ENCODE measurements at regions not wholly inside any gene's neighbourhood (a gene's known extent, or its start where the extent isn't known, plus 50 kb on each side); places are given as distances from the start of the nearest gene placed in this dataset.
"Not testable (repeated sequence)": the region's sequence is repeated elsewhere in the genome, so short reads cannot be mapped to it uniquely, and the experiment has no call there.

GRCh38 chr9:73347123-73347522, 195.5 kb downstream of the ANXA1 start:
- DNase-seq = no peak

DNA sequence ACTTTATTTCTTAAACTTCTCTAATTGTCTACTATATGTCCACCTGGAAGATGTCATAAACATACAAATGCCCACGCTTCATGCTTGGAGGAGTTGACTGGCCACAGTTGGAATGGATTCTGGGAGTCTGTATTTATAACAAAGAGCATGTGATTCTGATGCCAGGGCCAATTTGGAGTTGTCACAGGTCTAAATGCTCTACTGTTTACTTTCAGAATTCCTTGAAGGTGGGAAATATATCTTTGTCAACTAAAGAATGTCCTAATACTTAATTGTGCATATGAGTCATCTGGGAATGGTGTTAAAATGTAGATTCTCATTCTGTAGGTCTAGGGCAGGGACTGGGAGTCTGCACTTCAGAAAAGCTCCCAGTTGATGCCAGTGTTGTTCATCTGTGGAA, 196.1 kb downstream of the ANXA1 start:
- DNase-seq = no peak

DNA sequence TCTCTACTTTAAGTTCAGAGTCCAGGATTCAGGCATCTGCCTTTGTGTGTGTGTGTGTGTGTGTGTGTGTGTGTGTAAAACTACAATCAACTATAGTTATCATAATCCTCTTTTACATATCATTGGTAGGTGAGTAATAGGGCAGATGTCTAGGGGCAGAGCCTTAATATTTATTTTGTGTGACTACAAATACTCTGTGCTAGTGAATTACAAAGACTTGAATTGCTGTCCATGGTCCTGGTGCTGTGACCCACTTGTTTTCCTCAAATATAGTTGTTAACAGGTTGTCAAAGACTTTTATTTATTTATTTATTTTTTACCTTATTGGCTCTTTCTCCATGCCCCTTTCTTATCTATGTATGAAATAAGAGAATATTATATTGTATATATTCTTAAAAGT, 196.8 kb downstream of the ANXA1 start:
- no peak for DNase-seq

DNA sequence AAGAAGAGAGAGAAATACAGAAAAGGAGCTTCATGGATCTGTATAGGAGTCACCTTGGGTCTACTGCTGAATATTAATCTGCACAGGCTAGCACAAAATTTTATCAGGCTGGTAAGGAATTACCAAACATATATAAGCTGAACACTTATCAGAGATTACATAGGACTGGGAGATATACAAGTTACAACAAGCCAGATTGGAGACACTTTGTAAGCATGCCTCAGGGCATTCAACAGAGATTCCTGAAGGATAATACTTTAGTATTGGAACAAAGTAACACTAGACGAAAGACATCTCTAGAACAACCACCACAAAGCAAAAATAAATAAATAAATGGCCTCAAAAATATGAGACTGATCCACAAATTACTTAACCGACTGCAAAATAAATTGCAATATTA, 197.8 kb downstream of the ANXA1 start:
- no peak for DNase-seq

DNA sequence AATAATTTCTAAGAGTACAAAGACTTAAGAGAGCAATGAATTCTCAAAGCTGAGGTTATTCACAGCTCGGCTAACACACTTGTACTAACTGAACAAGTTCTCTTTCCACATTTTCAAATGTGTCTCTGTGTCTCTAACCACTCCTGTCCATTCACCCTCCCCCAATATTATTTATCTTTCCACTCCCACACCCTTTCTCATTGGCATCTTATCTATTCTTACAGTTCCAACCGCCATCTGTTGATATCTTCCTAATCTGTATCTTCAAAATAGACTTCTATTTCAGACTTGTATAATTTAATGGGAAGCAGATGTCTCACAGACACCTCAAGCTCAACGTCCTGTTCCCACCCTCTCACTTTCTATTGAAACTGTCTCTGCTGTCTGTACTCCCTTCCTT, 205.9 kb downstream of the ANXA1 start:
- DNase-seq = no peak

- DNase-seq = peak; percentile 17
Measured at GRCh38 chr9:73370053-73370452, 218.4 kb downstream of the ANXA1 start.

DNA sequence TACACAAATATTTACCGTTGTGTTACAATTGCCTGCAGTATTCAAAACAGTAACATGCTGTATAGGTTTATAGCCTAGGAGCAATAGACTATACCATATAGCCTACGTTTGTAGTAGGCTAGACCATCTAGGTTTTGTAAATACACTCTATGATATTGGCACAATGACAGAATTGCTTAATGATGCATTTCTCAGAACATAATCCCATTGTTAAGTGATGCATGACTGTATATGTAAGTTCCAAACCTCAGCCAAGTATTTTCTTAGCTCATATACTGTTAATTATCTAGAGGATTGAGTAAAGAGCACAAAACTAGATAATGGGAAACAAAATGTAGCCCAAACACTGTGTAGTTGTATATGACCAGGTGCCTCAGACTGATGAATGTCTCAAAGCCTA, 220.1 kb downstream of the ANXA1 start:
- no peak for DNase-seq

DNA sequence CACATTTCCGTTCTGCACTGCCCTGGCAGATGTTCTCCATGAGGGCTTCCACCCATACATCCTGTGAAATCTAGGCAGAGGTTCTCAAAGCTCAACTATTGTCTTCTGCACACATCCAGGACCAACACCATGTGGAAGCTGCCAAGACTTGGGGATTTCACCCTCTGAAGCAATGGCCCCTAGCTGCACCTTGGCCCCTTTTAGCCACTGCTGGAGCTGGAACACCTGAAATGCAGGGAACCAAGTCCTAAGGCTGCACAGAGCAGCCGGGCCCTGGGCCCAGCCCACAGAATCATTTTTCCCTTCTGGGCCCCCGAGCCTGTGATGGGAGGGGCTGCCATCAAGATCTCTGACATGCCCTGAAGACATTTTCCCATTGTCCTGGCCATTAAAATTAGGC, 228.7 kb downstream of the ANXA1 start:
- DNase-seq = no peak

- DNase-seq = no peak
Measured at GRCh38 chr9:73402081-73403028, 250.7 kb downstream of the ANXA1 start.

- no peak for DNase-seq
Measured at GRCh38 chr9:73411494-73411893, 259.8 kb downstream of the ANXA1 start.

DNA sequence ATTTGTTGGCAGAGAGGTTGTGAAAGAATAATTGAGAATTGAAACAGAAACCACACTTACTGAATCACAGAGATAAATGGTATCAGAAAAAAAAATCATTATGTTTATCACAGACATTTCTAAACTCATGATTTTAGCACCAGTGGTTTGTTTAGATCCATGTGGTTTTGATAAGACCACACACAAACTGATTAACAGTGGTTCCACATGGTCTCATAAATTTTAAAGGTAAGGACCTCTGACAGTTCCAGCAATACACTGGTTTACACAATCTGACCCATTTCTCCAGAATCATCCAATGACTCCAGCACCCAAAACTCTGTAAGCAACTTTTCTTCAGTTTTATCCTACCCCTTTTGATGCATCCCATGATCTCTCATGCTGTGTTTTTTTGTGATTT, 261.2 kb downstream of the ANXA1 start:
- no peak for DNase-seq

GRCh38 chr9:73423891-73424290, 272.2 kb downstream of the ANXA1 start:
- peak; percentile 2 for DNase-seq

DNA sequence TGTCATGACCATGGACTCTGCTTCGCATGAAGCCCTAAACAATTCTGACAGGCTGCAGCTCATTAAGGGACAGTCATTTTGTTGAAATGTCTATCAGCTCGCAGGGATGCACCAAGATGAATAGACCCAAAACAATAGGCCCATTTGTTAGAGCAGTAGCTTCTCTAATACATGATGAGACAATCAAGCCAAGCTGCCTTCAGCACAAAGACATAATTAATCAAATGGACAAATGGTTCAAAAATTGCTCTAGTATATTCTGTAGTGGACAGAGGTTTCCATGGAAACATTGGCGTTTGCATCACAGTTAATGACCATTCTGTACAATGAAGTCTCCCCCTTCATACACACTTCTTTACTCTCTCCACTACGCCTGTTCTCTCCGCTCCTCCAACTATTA, 274.6 kb downstream of the ANXA1 start:
- DNase-seq = no peak

DNA sequence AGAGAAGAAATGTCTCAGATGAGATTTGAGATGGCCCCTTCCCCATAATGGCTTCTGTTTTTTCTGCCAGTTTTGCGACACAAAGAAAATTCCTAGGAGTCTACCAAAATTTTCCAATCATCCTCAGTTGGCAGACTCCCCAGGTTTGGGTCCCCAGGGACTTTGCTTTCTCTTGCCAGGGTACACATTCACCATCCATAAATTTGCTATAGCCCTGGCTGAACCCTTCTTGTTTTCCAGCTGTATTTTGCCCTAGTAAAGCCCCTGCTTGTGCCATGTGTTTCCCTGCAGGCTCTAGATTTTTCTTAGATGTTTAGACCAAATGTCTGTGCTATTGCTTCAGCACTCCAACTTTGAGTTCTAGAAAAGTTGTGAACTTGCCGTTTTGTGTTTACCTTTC, 283.2 kb downstream of the ANXA1 start:
- peak; percentile 3 for DNase-seq

GRCh38 chr9:73437758-73438157, 286.1 kb downstream of the ANXA1 start:
- DNase-seq = peak; percentile 1

DNA sequence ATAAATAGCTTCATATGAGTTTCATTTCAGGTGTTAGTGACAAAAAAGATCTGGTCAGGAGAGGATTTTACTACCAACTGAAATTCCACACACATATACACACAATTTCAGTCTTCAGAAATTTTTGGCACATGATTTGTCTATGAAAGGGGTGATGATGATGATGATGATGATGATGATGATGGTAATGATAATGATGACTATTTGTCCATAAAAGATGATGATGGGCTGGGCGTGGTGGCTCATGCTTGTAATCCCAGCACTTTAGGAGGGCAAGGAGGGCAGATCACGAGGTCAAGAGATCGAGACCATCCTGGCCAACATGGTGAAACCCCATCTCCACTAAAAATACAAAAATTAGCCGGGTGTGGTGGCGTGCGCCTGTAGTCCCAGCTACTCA, 288.2 kb downstream of the ANXA1 start:
- not testable (repeated sequence) for DNase-seq

DNA sequence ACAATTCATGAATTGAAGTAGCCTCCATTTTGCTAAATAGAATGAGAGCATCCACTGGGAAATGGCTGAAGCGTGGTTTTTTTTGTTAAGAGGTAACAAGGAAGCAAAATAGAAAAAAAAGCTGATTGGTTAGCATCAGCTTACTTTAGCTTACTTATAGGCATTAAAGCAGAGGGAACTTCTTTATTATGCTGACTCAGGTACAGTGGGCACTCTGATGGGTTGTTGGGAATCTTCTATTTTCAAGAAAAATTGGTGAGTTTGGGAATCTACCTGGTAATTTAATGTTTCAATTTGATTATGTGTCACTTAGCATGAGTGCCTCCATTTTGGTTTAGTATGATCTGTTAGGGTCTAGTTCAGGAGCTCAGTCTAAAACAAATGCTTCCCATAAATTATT, 289.6 kb downstream of the ANXA1 start:
- no peak for DNase-seq

GRCh38 chr9:73441890-73442818, 290.5 kb downstream of the ANXA1 start:
- DNase-seq = peak; percentile 60

DNA sequence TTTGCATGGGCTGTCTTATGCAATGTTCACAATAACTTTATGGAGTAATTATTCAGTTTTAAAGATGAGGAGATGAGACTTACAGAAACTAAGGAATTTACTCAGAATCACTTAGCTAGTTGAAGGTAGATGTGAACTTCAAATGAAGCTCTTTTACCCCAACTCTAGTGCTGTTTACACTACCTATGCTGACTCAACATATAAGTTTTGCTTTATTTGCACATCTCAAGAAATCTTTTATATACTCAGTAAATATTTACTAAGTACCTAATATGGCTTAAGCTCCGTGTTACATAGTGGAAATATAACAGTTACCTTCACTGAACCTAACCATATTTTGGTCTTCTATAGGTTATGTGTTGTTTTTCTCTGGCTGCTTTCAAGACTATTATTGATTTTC, 293.2 kb downstream of the ANXA1 start:
- DNase-seq = no peak

- peak; percentile 3 for DNase-seq
Measured at GRCh38 chr9:73445384-73445783, 293.7 kb downstream of the ANXA1 start.

DNA sequence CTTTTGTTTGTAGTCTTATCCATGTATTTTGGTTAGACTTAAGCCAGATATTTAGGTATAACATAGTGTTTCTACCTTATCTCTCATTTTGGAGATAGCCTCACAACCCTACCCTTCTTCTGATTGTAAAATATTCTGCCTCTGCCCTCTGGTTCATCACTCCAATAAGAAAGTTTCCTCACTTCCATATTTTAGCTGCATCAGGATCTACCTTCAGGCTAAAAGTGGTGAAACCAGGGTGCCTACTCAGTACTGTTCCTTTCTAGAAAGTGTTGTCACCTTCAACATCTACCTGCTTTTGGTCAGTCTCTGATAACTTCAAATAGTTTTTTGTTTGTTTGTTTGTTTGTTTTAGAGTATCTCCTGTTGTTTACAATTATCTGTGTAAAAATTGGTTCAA, 294.6 kb downstream of the ANXA1 start:
- DNase-seq = no peak

- DNase-seq = no peak
Measured at GRCh38 chr9:73451003-73451402, 299.3 kb downstream of the ANXA1 start.

DNA sequence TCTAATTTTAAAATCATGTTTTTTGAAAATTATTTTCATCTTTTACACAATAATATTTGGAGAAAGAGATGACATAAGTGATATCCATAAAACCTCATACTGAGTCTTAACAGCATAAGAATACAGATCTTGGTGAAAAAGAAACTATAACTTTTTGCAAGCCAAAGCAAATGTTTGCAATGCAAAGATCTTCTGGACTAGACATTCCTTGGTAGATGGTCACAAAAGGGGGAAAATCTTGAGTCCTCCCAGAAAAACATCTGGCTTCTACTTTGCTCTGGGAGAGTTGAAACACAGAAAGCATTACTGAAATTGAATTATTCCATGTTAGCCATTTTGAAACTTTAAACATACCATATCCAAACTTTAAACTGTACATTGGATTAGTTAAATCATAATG, 308.2 kb downstream of the ANXA1 start:
- DNase-seq = no peak

GRCh38 chr9:73468716-73469115, 317.1 kb downstream of the ANXA1 start:
- no peak for DNase-seq
